HG03066 (cell line): ENCODE measurements at regions not wholly inside any gene's neighbourhood (a gene's known extent, or its start where the extent isn't known, plus 50 kb on each side); places are given as distances from the start of the nearest gene placed in this dataset.

Source experiments
- ATAC-seq: cut with Tn5 transposase; IDR thresholded peaks from one replicate; pipeline ENCODE4 v1.9.1; 2021; ENCODE audit warnings: low read depth; ENCODE audit not compliant: unreplicated experiment

DNA sequence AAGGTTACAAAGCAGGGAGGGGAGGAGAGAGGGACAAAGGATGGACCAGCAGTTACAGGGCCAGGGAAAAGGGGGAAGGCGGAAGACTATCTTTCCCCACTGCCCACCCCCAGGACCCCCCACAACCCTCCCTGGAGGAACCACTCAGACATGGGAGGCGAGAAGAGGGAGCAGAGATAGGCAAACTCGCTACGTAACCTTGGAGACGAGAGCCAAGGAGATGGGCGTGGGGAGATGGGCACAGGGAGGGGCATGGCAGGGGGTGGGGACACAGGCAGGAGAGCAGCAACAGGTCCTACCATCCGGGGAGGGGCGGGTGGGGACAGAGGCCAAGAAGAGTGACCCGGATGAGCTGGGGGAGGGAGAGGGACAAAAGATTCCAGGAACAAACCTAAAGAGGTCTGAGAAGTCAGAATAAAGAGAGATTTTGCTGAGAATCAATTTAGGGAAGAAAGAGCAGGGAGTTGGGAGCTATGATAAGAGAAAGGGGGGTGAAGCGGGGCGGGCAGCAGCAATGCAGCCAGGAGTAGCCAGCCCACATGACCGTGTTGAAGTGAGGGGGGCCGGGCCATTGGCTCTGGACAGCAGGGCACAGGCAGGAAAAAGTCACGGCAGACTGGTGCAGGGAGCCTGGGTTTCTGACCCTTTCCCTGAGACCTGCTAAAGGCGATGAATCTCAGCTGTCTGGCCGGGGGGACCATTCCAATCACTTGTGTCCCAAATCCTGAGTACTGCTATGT lies 128.4 kb downstream of the BUD13 start:
- ATAC-seq: no peak

DNA sequence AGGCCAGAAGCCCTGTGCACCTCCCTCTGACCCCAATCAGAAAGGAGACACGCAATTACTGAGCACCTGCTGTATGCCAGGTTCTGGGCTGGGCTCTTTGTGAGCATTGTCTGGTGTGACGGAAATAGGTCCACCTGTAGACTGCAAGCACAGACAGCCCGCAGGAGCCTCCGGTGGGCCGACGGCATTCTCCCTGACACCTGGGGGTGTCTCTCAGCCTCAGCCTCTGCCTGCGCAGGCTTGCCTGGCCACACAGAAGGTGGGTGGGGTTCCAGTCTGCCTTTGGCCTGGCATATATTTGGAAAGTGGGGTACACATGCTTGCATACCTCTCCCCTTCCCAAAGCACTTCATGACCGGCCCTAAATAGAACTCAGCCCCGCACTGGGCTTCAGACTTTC lies 129.3 kb downstream of the BUD13 start:
- ATAC-seq: no peak

DNA sequence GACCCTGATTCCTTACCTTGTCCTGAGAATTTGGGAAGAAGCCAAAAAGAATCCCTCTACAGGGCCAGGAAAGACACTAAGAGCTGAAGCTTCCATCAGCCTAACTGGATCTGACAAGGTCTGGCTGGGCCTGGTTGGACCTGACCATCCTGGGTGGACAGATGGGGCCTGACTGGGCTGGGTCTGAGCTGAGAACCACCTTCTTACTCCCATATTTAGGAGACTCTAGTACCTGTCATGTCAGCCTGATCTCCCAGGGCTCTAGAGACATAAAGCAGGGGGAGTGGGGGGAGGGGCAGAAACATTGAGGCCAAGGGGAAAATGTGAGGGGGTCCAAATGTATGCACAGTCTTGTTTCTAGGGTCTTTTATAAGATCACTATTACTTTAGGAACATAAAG lies 129.9 kb downstream of the BUD13 start:
- no peak for ATAC-seq

DNA sequence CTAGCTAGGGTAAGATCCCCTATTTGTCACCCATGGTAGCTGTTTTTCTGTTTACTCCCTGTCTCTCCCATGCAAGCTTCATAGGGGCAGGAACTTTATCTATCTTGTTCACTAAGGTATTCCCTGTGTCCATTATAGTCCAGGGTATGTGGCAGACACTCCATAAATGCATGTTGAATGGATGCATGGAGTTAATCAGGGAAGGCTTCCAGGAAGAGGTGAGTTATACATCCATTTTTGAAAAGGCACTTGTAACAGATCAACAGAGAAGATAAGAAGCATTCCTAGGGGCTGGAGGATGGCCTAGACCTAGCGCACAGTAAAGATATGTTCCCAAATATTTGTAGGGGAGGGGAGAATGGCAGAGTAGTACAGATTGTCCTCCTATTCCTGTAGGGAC lies 130.3 kb downstream of the BUD13 start:
- ATAC-seq: no peak

DNA sequence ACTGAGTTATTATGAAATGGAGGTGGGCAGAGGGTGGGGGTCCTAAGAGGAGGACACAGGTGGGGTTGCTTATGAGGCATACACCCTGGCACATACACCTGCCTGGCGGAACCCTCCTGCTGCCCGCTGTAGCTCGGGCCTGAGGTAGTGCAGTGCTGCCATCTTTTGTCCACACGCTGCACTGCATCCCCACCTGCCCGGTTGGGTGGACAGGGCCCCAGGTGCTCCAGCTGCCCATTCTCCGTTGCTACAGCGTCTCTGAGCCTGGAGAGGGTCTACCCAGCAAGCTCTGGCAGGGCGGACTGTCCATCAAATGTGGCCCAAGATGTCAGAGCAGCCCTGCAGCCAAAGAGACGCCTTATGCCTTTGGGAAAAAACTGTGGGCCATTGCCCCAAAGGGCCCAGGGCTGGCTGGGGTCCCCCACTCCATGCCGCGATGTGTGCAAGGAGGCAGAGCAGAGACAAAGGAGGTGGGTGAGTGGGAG lies 131.2 kb downstream of the BUD13 start:
- no peak for ATAC-seq

DNA sequence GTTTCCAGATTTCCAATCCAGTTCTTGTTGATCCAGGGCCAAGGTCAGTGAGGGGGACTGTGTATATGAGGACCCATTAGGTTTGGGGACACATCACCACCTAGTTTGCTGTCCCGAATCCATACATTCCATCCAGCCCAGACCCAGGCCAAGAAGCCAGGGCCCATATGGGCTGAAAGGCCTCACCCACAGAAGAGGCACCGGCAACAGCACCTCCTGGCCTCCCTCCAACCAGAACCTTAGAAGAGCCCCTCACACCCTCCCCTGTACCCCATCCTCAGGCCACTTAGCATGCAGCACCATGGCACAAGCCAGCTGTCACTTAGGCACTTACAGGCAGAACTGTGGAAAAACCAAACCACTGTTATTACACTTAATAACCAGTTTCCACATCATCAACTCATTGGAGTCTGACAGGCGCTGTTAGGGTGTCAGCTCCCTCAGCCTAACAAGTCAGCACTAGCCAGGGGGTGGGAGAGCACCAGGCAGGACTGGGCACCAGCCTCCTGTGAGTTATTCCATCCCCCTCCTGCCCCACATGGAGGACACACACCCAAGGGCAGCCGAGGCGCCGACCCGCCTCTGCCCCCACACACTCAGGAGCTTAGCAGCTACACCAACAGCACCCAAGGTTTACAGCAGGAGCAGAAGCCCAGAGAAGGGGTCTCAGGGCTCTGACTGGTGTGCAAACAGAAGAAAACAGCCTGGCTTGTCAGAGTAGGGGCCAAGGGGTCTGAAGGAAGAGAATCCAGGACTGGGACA lies 132.0 kb downstream of the BUD13 start:
- no peak for ATAC-seq

DNA sequence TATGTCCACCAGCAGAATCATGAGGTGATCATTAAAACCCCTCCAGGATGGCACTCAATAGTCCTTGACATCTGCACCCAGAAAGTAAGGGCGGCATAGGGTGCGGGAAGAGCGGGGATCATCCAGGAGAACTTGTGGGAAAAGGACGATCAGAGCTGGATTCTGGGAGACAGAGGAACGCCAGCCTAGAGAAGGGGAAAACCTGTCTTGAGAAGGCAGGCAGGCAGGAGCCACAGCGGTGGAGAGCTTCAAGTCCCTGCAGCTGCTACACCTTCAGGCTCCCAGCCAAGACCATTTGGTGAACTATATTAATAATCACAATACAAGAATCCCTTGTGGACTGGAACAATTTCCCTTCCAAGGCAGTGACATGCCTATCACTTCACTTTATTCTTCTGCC lies 134.3 kb downstream of the BUD13 start:
- ATAC-seq: no peak

DNA sequence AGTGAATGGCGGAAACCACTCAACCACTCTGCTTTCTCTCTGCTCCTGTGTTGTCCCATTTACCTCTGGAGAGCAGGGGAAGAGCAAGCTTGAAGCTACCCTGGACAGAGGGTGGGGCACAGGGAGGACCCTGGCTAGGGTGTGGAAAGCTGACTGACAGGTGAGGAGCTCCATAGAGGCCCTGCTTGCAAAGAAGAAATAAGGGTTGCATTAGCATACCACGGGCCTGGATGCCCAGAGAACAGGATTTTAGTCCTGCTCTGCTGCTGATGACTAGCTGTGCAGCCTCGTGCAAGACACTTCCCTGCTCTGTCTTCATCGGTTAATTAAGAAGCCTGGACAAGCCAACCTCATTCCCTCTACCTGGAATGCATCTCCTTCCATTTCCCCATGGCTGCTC lies 135.0 kb downstream of the BUD13 start:
- no peak for ATAC-seq

DNA sequence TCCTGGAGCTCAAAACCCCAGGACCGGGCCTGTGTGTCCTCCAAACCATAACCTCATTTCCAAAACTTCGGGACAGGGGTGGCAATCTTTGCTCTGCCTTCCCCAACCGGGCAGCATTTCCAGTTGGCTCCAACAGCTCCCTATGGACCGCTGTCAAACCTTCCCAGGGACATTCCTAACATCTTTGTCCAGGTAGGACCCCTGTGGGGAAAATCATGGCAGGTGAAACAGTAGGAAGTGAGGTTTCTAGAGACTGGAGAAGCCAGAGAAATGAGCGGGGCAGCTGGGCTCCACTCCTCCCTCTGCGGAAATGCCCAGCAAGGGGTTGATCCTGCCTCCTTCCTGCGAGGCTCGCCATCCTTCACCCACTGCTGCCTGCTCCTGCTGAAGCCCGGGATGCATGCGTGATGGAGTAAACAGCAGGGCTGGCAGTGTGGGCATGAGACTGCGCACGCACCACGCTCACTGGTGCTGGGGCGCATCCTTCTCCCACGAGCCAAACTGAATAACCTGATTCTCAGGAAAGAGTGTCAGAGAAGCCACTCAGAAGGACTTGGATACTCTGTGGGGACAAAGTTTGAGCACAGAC lies 136.4 kb downstream of the BUD13 start:
- no peak for ATAC-seq

DNA sequence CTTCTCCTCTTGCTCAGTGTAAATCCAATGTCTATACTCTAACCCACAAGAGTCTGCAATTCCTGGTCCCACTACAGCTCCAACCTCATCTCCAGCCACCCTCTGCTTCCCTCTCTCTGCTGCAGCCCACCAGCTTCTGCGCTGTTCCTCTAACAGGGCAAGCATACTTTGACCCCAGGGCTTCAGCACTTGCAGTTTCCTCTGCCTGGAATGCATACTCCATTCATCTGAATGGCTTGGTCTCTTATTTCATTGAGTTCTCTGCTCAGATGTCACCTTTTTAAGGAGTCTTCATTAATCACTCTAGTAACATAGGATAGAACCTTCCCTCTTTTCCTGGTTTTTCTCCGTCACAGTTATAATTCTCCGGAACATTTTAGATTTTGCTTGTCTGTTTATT lies 141.6 kb downstream of the BUD13 start:
- no peak for ATAC-seq

DNA sequence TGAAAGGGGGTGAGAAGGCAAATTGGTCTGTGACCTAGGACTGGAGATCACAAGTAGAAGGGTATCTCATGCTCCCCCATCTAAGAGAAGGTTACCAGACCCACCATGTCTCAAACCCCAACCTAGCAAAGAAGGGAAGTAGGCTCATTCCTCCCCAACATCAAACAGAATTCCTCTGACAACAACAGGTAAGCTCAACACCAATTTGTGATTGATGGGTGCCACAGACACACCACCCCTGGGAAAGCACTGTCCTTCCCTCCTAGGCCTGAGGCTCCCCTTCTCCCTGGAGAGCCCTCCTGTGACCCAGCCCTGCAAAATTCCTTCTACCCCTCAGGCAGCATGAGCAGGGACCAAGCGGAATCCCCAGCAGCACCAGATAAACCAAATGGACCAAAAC lies 154.3 kb downstream of the BUD13 start:
- no peak for ATAC-seq

DNA sequence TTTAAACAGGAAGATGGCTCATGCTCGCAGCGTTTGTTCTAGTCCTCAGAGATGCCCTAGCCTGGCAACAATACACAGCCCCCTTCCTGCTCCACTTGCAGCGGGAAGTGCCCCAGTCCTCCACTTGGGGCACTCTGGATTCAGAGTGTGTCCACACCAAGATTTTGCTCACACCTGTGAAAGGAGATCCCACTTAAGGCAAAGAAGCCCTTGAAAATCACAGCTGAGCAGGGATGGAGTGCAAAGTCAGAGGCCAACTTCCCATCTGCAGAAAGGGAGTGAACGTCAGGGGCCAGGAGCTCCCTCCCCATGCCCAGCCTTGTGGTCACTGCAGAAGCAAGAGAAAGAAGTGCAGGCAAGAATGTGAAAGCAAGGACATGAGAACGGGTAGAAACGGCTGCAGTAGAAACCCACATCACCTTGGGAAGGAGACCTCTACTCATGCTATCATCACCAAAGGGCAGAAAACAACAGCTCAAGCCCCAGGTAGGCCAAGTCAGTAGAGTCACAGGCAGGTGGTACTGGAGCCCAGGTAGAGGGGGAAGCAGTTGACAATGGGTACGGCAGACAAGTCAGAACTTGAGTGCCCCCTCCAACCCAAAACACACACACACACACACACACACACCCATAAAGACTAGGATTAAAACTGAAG lies 157.4 kb downstream of the BUD13 start:
- ATAC-seq: no peak

DNA sequence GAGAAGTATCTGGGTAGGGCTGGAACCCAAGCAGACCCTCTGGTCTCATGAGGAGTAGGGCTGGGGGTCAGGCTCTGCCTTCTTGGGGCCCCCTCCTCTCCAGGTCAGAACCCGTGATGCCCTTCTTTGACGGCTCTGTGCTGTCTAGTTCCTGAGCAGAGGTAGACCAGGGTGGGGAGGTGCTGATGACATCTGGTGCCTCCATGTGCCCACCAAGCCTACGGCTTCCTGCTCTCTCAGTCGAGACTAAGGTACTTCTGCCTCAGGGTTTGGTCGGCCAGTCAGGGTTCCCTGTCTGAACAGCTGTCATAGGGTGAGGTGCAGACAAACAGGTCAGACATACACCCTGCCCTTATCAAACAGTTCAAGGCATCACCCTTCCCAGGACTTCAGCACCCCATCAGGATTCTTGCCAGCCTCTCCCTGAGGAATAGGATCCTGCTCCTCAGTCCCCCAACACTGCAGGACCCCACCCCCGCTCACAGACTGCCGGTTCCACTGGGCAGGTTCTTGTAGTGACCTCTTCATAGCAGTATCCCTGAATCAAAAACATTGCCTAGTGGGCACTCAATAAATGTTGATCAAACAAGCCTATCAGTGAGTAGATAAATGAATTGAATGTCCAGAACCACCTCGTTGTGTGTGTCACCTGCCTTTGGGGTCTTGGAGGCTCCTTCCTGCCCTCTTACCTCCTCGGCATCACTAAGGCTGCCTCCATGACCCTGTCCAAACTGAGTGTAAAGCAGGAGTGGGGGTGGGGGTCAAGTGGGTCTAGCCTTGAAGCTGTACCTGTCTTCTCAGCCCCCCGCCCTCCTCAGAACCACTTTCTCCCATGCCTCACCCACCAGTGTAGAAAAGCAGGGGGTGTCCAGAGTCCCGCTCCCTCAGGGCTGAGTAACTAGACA lies 158.2 kb downstream of the BUD13 start:
- ATAC-seq: no peak

DNA sequence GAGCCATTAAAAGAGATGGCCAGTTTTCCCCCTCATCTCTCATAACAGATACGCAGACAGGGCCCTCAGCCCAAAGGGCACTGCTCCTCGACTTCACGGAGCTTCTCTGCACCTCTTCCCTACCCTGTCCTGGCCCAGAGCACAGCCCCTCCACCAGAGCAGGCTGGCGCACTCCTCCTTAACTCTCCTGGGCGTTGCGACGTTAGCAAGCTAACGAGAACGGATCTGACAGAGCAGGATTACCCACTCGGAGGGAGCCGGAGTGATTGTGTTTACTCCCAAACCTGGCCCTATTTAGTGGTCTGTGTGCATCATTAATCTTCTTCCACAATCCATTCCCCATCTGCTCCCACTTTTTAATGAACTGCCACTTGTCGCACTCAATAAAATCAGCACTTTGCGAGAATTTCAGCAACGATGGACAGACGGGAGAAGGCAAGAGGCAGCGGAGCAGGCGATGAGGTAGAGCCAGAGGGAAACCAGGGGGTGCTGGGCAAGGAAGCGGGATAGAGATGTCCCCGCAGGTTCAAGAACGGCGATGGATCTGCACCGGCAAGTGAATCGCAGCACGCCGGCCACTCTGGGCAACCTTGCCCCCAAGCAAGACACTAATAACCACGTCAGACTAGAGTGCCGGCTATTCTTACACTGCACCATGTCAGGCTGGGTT lies 159.4 kb downstream of the BUD13 start:
- ATAC-seq: no peak

DNA sequence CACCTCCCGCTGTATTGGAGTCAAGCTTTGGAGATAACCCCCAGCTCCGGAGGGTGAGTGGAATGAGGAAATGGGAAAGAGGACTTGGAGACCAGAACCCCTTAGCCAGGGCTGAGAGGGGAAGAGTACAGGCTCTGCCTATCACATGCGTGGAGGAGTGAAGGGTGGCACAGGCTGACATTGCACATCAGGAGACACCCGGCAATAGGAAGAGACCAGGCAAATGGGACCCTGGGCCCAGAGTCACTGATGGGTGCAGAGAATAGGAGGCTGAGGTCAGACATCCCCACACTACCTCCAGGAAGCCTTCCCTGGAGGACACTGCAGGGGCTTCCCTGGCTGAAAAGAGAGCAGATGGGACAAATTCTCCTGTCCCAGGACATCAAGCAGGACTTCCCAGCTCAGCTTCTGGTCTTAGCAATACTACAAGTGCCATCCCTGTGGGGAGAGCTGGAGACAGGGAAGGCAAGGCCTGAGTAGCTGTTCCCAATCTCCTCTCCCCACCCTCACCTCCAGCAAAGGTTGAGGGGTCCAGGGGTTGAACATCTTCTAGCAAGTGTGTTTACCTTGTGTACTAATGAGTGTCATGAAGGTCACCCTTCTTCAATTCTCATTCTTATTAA lies 160.7 kb downstream of the BUD13 start:
- ATAC-seq: no peak

DNA sequence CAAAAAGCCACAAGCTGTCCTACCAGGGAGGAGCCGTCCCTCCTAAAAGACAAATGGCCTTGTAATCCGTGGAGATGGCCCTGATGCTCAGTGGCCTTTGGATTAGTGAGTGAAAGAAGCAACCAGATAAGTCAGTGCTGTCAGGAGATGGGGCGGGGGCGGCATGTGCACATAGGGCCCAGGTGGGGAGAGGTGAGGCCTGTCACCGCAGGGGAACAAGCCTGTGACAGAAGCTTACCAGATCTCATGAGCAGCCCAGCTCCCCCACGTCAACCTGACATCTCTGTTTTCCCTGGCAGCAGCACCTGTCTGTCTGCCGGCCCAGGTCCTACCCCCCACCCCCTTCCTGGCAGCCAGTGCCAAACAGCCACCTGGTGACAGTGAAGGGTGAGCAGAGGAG lies 162.6 kb downstream of the BUD13 start:
- ATAC-seq: no peak

DNA sequence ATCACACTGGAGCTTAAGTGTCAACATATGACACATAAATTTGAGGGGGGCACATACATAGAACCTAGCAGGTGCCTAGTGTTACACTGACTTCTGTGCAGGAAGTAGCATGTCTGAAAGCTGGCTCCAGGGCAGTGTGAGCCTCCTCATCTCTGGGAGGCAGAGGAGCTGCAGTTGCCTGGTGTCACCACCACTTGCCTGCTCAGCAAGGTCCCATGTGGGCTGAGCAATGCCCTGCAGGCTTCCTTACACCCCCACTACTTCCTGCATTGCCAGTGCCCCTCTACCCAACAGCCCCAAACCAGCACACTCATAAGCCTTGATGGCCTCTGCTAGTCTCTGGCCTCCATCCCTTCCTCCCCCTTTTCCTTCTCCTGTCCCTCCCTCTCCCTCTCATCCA lies 165.8 kb downstream of the BUD13 start:
- no peak for ATAC-seq

DNA sequence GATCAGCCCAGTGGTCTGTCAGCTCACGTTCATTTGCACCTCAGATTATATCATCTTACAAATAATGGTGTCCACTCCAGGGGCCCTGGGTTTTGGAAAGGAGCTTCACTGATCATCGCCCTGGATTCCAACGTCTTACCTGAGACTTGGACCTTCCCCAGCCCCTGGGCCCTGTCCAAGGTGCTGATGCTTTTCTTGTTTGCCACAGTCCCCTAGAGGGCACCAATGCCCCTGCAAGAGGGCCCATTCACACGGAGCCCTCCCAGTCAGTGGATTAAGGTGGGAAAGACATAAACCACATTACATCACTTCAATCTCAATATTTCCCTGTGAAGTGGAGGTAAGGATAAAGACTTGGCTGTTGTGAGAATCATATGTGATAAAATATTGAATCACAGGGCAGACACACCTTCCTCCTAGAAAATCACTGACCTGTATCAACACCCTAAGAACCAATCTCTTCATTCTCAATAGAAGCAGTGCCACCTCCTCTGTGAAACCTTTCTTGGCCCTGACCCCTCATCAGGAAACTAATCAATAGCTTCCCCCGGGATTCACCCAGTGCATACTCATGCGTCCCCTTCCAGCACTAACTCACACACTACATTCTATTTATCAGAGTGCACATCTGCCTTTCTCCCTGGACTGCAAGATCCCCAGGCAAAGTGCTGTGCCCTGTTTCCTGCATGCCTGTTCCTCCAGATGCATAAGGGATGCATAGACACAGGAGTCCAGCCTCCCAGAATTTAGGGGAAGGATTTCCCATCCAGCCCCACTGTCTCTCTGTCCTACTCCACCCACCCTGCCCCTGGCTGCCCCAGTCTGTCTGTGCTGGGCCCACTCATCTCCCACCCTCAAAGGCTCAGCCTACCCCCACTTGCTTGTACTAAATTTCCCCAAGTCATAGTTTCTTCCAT lies 167.0 kb downstream of the BUD13 start:
- no peak for ATAC-seq
